ENCODE measurements at regions not wholly inside any gene's neighbourhood (a gene's known extent, or its start where the extent isn't known, plus 50 kb on each side); places are given as distances from the start of the nearest gene placed in this dataset.

- TF ChIP-seq CTCF (IDR thresholded peaks at IDR 0.05) (no peak), POLR2A (IDR thresholded peaks at IDR 0.05) (no peak)
These were observed 124.1 kb downstream of the ZNF365 start for GRCh38 chr10:62498271-62498670.
